SK-N-SH treated with all-trans-retinoic acid at 6 μM for 48 hours (cell line): ENCODE measurements at regions not wholly inside any gene's neighbourhood (a gene's known extent, or its start where the extent isn't known, plus 50 kb on each side); places are given as distances from the start of the nearest gene placed in this dataset.
"Not testable (repeated sequence)": the region's sequence is repeated elsewhere in the genome, so short reads cannot be mapped to it uniquely, and the experiment has no call there.

Source experiments
- ATAC-seq: fragments of 200-7000 bp; cut with Tn5 transposase; 3 replicates; pipeline ENCODE4 v1.9.1; 2020; ENCODE audit warnings: mild to moderate bottlenecking, moderate library complexity
- ARNTL ChIP-seq: fragments of 450-650 bp; formaldehyde crosslinking; IDR thresholded peaks from 2 replicates; pipeline ENCODE4 v1.5.0; 2020; ENCODE audit warnings: low read depth, mild to moderate bottlenecking, moderate library complexity, borderline replicate concordance
- BACH2 ChIP-seq: fragments of 250-450 bp; sonication (Bioruptor Pico); IDR thresholded peaks from 2 replicates; pipeline ENCODE4 v1.9.0; 2021; ENCODE audit warnings: mild to moderate bottlenecking, borderline replicate concordance
- CSDC2 ChIP-seq: fragments of 250-450 bp; sonication (Bioruptor Pico); IDR thresholded peaks from 2 replicates; pipeline ENCODE4 v1.5.0; 2020; ENCODE audit warnings: mild to moderate bottlenecking, moderate library complexity
- ESRRG ChIP-seq: fragments of 250-450 bp; sonication (Bioruptor Pico); IDR thresholded peaks from 2 replicates; pipeline ENCODE4 v1.6.1; 2021; ENCODE audit warnings: mild to moderate bottlenecking
- GLIS3 ChIP-seq: fragments of 250-450 bp; sonication (Bioruptor Pico); IDR thresholded peaks from 2 replicates; pipeline ENCODE4 v1.5.0; 2020; ENCODE audit warnings: mild to moderate bottlenecking, moderate library complexity
- PATZ1 ChIP-seq: fragments of 250-450 bp; sonication (Bioruptor Pico); IDR thresholded peaks from 2 replicates; pipeline ENCODE4 v1.8.0; 2020; ENCODE audit warnings: mild to moderate bottlenecking, moderate library complexity, borderline replicate concordance
- POU6F1 ChIP-seq: fragments of 250-450 bp; sonication (Bioruptor Pico); IDR thresholded peaks from 2 replicates; pipeline ENCODE4 v1.8.0; 2021; ENCODE audit warnings: low read depth, mild to moderate bottlenecking, moderate library complexity, borderline replicate concordance
- PPARA ChIP-seq: fragments of 250-450 bp; sonication (Bioruptor Pico); IDR thresholded peaks from 2 replicates; pipeline ENCODE4 v1.5.0; 2020; ENCODE audit warnings: mild to moderate bottlenecking, borderline replicate concordance
- RARB ChIP-seq: fragments of 250-450 bp; sonication (Bioruptor Pico); IDR thresholded peaks from 2 replicates; pipeline ENCODE4 v1.8.0; 2021; ENCODE audit warnings: mild to moderate bottlenecking, moderate library complexity
- SNAI2 ChIP-seq: fragments of 250-450 bp; sonication (Bioruptor Pico); IDR thresholded peaks from 2 replicates; pipeline ENCODE4 v1.5.0; 2020; ENCODE audit warnings: mild to moderate bottlenecking, moderate library complexity
- TCF4 ChIP-seq: fragments of 250-450 bp; sonication (Bioruptor Pico); IDR thresholded peaks from 2 replicates; pipeline ENCODE4 v1.8.0; 2021; ENCODE audit warnings: mild to moderate bottlenecking, moderate library complexity, borderline replicate concordance
- TOX ChIP-seq: fragments of 250-450 bp; sonication (Bioruptor Pico); IDR thresholded peaks from 2 replicates; pipeline ENCODE4 v1.8.0; 2021; ENCODE audit warnings: mild to moderate bottlenecking, moderate library complexity, borderline replicate concordance
- TSHZ2 ChIP-seq: fragments of 250-450 bp; sonication (Bioruptor Pico); IDR thresholded peaks from 2 replicates; pipeline ENCODE4 v1.5.0; 2020; ENCODE audit warnings: mild to moderate bottlenecking, moderate library complexity
- ZFP3 ChIP-seq: fragments of 250-450 bp; sonication (Bioruptor Pico); IDR thresholded peaks from 2 replicates; pipeline ENCODE4 v1.5.0; 2020; ENCODE audit warnings: mild to moderate bottlenecking, moderate library complexity
- ZFP30 ChIP-seq: fragments of 450-650 bp; formaldehyde crosslinking; IDR thresholded peaks from 2 replicates; pipeline ENCODE4 v1.5.0; 2022; ENCODE audit warnings: mild to moderate bottlenecking, moderate library complexity
- ZNF70 ChIP-seq: fragments of 450-650 bp; formaldehyde crosslinking; IDR thresholded peaks from 2 replicates; pipeline ENCODE4 v1.5.0; 2020; ENCODE audit warnings: mild to moderate bottlenecking, moderate library complexity
- ZNF8 ChIP-seq: fragments of 450-650 bp; formaldehyde crosslinking; IDR thresholded peaks from 2 replicates; pipeline ENCODE4 v1.5.0; 2020; ENCODE audit warnings: mild to moderate bottlenecking, moderate library complexity
- TF ChIP-seq, protein P1 (sequence below): fragments of 250-450 bp; sonication (Bioruptor Pico); IDR thresholded peaks from 2 replicates; pipeline ENCODE4 v1.5.1; 2020; ENCODE audit warnings: low read depth, mild to moderate bottlenecking, moderate library complexity

DNA sequence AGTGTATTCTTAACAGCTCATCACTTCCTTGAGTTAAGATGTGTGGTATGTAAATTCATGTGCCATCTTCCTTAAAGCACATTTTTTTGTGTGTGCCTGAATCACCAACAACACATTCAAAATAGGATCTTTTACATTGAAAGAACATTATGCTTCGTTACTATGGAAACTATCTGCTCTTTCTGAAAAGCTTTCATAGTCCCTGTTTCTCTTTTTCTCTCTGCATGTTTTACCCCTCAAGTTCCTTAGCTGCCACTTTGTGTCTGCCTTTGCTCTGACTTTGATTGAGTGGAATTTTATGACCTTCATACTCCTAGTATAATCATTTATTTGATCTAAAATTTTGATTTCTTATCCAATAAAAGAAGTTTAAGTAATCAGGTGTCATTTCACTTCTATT, 880.3 kb upstream of the FOXG1 start (continued):
- TF ChIP-seq TSHZ2 (CRISPR knock-in tag) (no peak), BACH2 (CRISPR knock-in tag) (no peak), ZNF8 (no peak), ZFP3 (CRISPR knock-in tag) (no peak), ZNF70 (CRISPR knock-in tag) (no peak), ZFP30 (CRISPR knock-in tag) (no peak), TCF4 (CRISPR knock-in tag) (no peak), ARNTL (CRISPR knock-in tag) (no peak), TOX (no peak)

DNA sequence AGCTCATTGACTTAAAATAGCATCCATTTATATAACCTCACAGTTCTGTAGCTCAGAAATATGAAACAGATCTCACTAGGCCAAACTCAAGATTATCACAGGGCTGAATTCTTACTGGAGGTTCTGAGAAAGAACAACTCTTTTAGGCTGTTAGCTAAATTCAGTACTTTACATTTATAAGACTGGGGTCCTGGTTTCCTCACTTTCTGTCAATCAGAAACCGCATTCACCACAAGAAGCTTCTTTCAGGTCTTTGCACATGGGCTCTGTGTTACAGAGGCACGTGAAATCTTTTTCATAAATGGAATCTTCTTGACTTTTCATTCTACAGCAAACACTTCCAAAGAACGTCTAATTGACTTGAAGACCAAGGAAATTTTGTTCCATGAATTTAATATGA, 876.3 kb upstream of the FOXG1 start:
- ATAC-seq, result no peak
- TF ChIP-seq TOX (no peak), PPARA (CRISPR knock-in tag) (no peak), POU6F1 (CRISPR knock-in tag) (no peak), ARNTL (CRISPR knock-in tag) (no peak), ZNF8 (no peak), RARB (no peak), SNAI2 (no peak), ESRRG (CRISPR knock-in tag) (no peak), CSDC2 (no peak), ZFP3 (CRISPR knock-in tag) (no peak), ZNF70 (CRISPR knock-in tag) (no peak), GLIS3 (no peak), TCF4 (CRISPR knock-in tag) (no peak), TSHZ2 (CRISPR knock-in tag) (no peak), PATZ1 (CRISPR knock-in tag) (no peak), BACH2 (CRISPR knock-in tag) (no peak)
- TF ChIP-seq, protein P1, sequence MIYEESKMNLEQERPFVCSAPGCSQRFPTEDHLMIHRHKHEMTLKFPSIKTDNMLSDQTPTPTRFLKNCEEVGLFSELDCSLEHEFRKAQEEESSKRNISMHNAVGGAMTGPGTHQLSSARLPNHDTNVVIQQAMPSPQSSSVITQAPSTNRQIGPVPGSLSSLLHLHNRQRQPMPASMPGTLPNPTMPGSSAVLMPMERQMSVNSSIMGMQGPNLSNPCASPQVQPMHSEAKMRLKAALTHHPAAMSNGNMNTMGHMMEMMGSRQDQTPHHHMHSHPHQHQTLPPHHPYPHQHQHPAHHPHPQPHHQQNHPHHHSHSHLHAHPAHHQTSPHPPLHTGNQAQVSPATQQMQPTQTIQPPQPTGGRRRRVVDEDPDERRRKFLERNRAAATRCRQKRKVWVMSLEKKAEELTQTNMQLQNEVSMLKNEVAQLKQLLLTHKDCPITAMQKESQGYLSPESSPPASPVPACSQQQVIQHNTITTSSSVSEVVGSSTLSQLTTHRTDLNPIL, result no peak

- ATAC-seq, result not testable (repeated sequence)
Measured at GRCh38 chr14:27908484-27908883, 858.1 kb upstream of the FOXG1 start.

GRCh38 chr14:27916326-27916725, 850.3 kb upstream of the FOXG1 start:
- no peak for TF ChIP-seq ZFP30 (CRISPR knock-in tag)
- TF ChIP-seq SNAI2, result no peak
- TF ChIP-seq PPARA (CRISPR knock-in tag), result no peak
- TF ChIP-seq POU6F1 (CRISPR knock-in tag), result no peak
- TF ChIP-seq, protein P1, result no peak
- ATAC-seq, result no peak
